Thyroid gland (tissue), 4 donors: ENCODE measurements at regions not wholly inside any gene's neighbourhood (a gene's known extent, or its start where the extent isn't known, plus 50 kb on each side); places are given as distances from the start of the nearest gene placed in this dataset.

ENCODE experiments used
- CTCF ChIP-seq, 6 experiments: fragments of 200-600 bp in 3 of 6; fragments of 450-650 bp in 3 of 6; sonication (generic) in 3 of 6; IDR thresholded peaks; one replicate each; pipeline ENCODE4 v1.5.1; 2016 to 2019; ENCODE audit warnings: antibody characterized with exemption in 6 of 6, mild to moderate bottlenecking in 2 of 6, inconsistent platforms in 1 of 6, moderate library complexity in 1 of 6
- POLR2A ChIP-seq, 2 donors: fragments of 450-650 bp; IDR thresholded peaks; one replicate each; pipeline ENCODE4 v1.6.1; 2017; ENCODE audit warnings: antibody characterized with exemption in 2 of 2, mild to moderate bottlenecking in 2 of 2, moderate library complexity in 1 of 2

GRCh38 chr22:47230741-47231140, 468.3 kb downstream of the TBC1D22A start:
- no peak for TF ChIP-seq POLR2A (IDR thresholded peaks at IDR 0.05)
- no peak for TF ChIP-seq CTCF (IDR thresholded peaks at IDR 0.05)
